ENCODE measurements at regions not wholly inside any gene's neighbourhood (a gene's known extent, or its start where the extent isn't known, plus 50 kb on each side); places are given as distances from the start of the nearest gene placed in this dataset.

DNA sequence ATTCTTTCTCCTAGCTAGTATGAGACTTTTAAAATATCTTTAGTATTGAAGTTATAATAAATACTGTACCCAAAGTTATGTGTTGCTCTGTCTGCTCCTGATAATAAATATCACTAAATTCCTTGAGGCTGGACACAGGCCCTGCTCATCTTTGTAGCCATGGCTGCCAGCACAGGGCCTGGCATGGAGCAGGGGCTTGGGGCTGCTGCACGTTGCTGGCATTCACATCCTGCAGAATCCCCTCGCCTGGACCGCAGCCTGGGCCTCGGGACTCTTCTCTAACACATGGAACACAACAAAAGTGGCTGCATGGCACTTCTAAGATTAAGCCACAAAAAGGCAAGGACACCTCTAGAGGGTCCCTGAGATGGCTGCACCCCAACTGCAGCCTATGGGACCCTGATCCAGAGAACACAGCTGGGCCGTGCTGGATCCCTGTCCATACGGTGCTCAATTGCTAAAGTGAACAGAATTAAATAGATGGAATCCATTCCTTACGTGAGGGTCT, 477.5 kb upstream of the MYT1L start:
- TF ChIP-seq RFX5 (IDR thresholded peaks at IDR 0.05; ENCODE audit: low read depth, low read length) (no peak), BHLHE40 (IDR thresholded peaks at IDR 0.05; ENCODE audit: low read depth, low read length) (no peak), POLR2A (IDR thresholded peaks at IDR 0.05; ENCODE audit: low read depth, low read length) (no peak), CHD1 (IDR thresholded peaks at IDR 0.05; ENCODE audit: low read depth, low read length) (no peak), RAD21 (IDR thresholded peaks at IDR 0.05; ENCODE audit: low read length) (no peak), RCOR1 (IDR thresholded peaks at IDR 0.05; ENCODE audit: insufficient replicate concordance, low read length) (no peak), CEBPB (IDR thresholded peaks at IDR 0.05; ENCODE audit: low read depth, low read length) (no peak), MXI1 (IDR thresholded peaks at IDR 0.05; ENCODE audit: borderline replicate concordance, low read depth, low read length) (no peak)
- TF ChIP-seq, protein P1, sequence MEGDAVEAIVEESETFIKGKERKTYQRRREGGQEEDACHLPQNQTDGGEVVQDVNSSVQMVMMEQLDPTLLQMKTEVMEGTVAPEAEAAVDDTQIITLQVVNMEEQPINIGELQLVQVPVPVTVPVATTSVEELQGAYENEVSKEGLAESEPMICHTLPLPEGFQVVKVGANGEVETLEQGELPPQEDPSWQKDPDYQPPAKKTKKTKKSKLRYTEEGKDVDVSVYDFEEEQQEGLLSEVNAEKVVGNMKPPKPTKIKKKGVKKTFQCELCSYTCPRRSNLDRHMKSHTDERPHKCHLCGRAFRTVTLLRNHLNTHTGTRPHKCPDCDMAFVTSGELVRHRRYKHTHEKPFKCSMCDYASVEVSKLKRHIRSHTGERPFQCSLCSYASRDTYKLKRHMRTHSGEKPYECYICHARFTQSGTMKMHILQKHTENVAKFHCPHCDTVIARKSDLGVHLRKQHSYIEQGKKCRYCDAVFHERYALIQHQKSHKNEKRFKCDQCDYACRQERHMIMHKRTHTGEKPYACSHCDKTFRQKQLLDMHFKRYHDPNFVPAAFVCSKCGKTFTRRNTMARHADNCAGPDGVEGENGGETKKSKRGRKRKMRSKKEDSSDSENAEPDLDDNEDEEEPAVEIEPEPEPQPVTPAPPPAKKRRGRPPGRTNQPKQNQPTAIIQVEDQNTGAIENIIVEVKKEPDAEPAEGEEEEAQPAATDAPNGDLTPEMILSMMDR (conservative IDR thresholded peaks at IDR 0.05; ENCODE audit: low read depth, low read length) = no peak
- TF ChIP-seq, protein P2, sequence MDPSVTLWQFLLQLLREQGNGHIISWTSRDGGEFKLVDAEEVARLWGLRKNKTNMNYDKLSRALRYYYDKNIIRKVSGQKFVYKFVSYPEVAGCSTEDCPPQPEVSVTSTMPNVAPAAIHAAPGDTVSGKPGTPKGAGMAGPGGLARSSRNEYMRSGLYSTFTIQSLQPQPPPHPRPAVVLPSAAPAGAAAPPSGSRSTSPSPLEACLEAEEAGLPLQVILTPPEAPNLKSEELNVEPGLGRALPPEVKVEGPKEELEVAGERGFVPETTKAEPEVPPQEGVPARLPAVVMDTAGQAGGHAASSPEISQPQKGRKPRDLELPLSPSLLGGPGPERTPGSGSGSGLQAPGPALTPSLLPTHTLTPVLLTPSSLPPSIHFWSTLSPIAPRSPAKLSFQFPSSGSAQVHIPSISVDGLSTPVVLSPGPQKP (IDR thresholded peaks at IDR 0.05; ENCODE audit: borderline replicate concordance, low read depth, low read length) = no peak
- TF ChIP-seq, protein P3, sequence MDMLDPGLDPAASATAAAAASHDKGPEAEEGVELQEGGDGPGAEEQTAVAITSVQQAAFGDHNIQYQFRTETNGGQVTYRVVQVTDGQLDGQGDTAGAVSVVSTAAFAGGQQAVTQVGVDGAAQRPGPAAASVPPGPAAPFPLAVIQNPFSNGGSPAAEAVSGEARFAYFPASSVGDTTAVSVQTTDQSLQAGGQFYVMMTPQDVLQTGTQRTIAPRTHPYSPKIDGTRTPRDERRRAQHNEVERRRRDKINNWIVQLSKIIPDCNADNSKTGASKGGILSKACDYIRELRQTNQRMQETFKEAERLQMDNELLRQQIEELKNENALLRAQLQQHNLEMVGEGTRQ (IDR thresholded peaks at IDR 0.05; ENCODE audit: low read depth, low read length) = no peak
